HG03280 (cell line): ENCODE measurements at regions not wholly inside any gene's neighbourhood (a gene's known extent, or its start where the extent isn't known, plus 50 kb on each side); places are given as distances from the start of the nearest gene placed in this dataset.

Experiments used
- ATAC-seq: cut with Tn5 transposase; IDR thresholded peaks from one replicate; pipeline ENCODE4 v1.9.1; 2021; ENCODE audit warnings: mild to moderate bottlenecking, moderate library complexity; ENCODE audit not compliant: unreplicated experiment

DNA sequence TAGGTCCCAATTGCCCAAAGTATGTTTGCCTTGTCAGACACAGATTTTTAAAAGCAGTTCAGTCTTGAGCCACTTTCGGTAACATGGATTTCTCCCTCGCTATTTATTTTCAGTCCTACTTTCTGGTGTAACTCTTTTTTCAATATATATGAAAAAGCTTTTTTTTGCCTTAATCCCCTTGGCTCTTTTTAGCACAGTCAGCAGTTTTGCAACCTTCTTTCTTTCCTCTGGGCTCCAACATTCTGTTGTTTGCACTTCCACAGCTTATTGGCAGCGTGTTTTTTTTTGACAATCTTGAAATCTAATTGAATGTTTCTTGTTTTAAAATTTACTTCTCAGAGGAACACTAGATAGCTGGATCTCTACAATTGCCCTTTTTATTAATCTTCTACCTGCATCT is 429.3 kb upstream of the NBEA start:
- no peak for ATAC-seq

DNA sequence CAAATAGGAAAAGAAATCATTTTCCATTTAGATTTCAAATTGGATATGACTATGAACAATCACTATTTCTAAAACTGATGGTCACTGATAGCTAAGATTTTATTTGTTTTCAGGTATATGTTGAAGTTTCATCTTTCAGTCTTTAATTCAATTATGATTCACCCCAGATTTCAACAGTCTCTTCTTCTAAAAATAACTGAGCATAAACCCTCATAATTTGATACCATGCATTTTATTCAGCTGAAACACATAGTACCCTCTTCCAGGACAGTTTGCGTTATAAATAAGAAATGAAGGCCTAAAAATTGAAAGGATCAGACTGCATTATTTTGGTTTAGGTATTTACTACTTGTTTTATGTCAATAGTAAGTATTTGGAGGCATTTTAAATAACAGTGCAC is 428.5 kb upstream of the NBEA start:
- no peak for ATAC-seq

DNA sequence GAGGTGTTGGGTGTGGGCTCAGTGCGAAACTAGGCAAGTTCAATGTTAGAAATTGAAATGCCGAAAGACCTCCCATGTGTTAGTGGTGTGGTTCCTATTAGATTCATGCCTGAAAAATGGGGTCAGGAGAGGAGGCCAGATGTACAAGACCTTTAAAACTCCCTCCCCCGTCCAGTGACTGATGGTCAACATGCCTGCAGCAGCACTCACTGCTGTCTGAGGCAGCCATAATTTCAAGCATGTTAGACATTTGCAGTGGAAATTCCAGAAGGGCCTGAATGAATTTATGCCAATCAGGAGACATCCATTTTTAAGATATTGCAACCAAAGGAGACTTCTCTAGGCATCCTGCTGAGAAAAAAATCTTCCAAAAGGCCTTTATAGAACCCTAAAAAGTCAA is 426.9 kb upstream of the NBEA start:
- no peak for ATAC-seq

DNA sequence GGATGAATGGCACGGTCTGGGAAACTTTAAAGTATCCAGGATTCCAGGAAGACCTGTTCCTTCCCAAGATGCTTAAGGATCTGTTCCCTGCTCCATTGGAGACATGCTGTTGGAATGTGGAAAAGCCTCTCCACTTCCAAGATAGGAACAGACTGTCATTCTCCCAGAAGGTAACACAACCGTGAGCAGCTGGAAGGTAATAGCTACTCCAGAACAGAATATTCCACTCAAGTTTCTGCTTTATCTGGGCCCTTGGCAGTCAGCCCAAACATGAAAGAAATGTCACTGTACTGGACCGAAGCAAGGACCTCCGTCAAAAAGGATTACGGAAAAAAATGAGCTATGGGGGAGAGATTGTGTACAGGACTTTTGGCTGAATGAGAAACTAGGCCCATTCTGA is 420.9 kb upstream of the NBEA start:
- no peak for ATAC-seq

DNA sequence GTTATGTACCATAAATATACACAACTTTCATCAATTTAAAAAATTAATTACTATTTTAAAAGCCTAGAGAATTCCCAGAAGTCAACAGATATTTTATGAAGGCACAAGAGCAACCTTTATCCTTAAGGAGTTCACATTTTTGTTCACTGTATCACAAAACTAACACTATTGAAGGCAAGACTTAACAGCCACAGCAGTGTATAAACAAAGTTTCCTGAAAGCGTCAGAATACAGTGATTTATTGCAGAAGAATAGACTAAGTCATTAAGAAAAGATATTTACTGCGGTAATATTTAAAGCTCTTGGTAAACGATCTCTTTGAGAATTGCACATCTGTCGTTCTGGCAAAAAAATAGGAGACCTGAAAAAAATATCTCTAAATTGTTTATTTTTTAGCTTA is 419.3 kb upstream of the NBEA start:
- no peak for ATAC-seq

DNA sequence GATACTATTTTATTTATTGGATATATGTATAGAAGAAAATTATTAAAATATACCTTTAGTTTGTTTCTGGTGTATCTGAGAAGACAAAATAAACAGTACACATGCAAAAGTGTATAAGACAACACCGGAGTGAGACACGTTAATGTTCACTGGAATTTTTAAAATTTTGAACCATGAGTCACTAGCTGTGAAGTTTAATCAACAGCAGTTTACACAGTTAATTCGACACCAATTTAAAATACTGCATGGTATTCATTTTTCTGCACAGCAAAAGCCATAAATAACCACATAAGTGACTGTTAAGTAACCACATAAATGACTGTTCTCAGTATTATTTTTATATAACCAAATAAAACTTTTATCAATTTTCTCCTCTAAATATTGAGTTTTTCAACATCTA is 418.7 kb upstream of the NBEA start:
- no peak for ATAC-seq

DNA sequence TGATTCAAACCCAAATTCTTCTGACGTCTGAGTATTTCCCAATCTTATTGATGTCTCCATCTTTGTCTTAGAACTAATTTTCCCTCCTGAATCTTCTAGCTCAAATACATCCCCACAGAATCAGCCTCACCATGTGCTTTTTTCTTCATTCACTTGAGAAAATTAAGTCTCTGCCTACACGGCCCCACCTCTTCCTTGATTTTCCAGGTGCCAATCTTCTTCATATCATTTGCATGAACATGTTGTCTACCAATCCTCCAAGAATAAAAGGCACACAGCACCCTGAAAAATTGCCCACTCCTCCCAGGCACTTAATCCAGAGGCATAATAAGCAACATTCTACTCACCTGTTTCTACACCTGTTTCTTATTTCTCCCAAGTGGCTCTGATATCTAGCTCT is 408.1 kb upstream of the NBEA start:
- no peak for ATAC-seq

DNA sequence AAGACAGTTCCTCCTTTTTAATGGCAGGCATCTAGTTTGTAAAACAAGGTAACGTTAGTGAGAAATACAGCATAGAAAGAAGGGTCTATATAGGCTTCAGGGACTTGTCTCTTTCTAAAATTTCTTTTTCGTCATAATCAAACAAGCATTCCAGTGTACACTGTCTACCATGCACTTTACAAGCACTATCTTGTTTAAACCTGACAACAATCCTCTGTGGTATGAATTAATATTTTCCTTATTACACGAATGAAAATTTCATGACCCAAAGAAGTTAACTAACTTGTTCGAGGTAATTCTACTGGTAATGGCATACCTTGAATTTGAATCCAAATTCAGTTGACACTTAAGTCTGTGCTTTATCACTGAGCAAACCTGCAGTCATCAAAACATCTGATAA is 399.7 kb upstream of the NBEA start:
- ATAC-seq = no peak

DNA sequence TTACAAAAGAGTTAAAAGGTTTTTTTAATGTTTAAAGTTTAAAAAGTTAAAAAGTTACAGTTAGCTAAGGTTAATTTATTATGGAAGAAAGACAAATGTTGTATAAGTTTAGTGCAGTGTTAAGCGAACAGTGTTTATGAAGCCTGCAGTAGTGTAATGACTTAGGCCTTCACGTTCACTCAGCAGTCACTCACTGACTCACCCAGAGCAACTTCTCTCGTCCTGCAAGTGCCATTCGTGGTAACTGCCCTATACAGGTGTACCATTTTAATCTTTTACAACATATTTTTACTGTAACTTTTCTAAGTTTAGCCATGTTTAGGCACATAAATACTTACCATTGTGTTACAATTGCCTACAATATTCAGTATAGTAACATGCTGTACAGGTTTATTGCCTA is 398.2 kb upstream of the NBEA start:
- no peak for ATAC-seq

DNA sequence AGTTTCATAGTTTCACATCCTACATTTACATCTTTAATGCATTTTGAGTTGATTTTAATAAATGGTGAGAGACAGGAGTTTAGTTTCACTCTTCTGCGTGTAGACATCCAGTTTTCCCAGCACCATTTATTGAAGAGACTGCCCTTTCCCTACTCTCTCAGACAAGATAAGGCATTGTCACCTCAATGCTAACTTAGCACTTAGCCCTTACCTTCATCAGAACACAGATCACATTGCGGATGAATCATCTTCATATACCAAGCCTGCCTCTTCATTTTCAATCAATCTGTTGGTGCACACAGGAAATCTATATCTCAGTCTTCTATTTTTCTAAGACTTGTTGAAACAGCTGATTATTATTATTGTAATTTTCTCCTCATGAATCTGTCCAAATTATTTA is 396.6 kb upstream of the NBEA start:
- no peak for ATAC-seq

DNA sequence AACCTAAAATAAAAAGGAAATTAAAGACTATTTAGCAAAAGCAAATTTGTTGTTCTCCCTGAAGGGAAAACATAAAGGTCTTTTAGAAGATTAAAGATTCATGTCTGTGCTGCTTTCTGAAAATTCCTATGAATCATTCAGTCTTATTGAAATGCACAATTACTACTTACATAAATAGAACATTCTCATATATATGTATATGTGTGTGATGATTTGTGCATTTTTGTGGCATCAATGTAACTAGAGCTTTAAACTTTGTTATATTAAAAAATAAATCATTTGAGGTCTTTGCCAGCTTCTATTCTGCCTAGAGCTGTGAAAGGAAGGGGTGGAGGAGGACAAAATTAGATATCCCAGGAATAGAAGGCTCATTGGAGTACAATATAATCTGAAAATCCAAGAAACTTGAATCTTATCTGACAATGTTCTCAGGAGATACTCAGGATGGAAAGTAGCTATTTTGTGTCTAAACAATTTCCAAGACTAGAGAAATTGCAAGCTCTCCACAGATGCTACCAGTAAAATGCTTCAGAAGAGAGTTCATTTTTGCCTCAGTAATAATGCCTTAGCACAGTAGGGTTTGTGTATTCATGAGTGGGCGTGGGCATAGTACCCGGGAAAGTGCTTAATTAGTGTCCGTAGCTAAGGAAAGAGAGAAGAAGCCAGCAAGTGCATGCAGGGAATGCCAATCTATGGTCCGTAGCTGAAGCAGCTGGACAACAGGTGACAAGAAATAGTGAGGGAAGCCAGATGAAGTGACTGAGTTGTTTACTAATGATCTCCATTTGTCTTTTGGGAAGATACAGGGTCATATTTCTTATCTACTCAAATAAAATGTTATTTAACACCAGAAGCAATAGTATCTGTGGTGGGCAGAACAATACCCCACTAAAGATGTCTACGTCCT is 395.5 kb upstream of the NBEA start:
- ATAC-seq = no peak

DNA sequence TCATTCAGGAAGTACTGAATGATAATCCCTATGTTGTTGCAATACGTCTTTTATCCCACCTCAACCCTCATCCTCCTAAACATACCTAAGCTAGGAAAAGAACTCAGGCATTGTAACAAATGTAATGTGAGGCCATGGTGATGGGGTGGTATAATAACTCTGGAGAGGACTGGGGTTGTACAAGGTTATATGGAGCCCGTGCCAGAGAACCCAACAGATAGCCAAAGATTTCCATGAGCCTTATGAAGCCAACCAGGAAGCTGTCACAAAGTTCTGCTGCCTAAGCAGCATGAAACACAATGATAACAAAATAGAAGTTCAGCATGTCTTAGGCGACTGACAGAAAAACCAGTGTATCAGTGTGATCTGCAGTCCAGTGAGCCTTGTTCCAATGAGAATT is 394.1 kb upstream of the NBEA start:
- ATAC-seq = no peak

DNA sequence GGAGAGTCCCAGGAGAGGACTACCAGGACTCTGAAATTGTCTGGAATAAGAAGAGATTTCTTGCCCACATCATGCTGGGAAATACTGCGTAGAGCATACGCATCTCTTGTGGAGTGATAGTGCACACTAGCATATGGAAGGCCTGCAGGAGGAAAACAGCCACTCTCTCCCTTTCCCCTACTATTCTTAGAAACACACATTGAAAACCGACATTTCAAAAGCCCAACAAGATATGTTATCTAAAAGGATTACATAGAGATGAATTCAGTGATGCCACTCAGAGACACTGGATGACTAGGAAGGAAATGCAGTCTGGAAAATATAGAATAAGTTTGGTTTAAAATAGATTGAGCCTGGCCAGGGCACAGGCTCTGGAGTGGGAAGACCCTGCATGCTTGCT is 388.7 kb upstream of the NBEA start:
- ATAC-seq = no peak

DNA sequence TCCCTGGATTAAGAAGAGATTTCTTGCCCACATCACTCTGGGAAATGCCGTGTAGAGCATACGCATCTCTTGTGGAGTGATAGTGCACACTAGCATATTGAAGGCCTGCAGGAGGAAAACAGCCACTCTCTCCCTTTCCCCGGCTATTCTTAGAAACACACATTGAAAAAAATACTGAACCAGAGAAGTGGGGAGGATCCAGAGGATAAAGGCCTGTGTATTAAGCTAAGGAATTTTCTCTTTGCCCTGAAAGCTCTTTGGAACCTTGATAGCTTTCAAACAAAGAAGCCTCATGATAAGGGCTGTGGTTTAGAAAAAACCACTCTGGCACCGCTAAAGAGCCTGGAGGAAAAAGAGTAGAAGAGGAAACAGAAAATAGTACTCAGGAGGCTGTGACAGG is 386.1 kb upstream of the NBEA start:
- ATAC-seq = no peak

DNA sequence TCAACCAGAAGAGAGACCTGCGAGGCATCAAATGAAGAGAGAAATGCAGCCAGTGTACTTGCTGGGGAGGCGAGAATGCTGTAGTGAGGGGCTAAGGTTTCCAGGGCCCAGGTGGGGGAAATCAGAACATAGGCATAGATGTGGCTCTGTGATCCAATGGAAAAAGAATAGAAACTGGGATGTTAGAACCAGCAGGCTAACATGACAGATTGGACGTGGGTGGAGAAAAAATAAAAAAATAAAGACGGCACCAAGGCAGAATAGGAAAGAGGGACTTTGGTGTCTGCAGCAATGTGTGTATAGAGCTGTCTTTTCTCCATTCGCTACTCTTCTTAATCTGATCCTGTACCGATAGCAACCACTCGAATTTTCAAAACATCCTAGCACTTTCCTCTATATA is 381.0 kb upstream of the NBEA start:
- no peak for ATAC-seq

DNA sequence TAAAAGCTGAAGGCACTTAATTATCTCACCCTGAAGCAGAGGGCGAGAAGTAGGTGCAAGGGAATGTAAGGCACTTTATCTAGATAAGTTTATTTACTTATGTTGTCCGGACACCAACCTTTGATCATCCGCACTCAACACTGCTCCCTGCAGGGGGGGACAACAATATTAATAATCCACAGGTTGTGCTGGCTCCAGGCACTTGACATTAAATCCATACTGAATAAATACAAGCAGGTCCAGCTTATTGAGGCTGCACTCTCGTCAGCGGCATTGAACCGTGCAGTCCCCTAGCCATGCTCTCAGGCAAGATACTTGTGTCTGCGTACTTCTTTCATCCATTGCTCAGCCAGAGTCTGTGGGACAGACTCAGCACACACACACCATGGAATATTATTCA is 374.5 kb upstream of the NBEA start:
- no peak for ATAC-seq

DNA sequence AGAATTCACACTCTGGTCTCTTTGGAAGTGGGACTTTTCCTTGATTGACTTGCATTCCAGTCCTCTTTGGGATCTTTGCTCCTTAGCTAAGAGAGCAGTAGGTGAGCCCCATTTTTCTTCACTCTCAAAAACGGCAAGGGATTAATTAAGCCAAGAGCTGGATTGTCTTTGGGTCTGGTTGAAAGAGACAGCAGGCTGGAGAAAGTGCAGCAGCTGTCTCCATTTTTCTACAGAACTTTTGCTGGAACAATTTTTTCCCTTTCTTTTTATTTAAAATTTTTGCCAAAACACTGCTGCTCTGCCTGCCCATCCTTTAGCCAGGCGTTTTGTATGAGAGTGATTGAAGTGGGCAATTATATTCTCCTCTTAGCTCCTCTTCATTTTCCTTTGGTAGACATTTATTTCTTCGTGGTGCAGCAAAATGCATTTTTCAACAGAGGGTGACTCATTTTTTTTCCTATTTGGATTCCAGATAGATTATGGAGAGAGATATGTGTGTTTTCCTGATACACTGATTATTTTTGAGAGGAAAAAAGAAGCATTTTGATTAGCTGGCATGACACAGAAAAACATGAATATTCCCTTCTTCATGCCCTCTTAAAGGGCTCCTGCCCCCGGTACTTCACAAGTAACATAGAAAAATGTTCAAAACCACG is 371.2 kb upstream of the NBEA start:
- ATAC-seq = no peak

DNA sequence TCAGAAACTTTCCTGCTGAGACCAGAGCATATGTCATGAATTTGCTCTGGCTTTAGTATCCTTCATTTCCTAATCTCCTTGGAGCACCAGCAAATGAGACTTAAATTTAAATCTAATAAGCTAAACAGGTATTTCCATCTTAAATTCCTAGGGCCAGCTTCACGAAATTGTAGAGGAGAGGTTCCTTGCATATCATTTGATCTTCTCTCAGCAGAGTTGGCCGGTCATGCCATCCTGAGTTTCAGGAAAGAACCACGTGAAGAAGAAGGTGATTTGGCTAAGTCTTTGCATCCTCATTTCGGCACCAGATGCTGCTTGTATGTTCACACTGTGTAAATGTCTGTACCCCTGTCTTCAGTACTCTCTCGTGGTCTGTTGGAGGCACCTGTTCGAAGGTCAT is 370.4 kb upstream of the NBEA start:
- ATAC-seq = no peak

DNA sequence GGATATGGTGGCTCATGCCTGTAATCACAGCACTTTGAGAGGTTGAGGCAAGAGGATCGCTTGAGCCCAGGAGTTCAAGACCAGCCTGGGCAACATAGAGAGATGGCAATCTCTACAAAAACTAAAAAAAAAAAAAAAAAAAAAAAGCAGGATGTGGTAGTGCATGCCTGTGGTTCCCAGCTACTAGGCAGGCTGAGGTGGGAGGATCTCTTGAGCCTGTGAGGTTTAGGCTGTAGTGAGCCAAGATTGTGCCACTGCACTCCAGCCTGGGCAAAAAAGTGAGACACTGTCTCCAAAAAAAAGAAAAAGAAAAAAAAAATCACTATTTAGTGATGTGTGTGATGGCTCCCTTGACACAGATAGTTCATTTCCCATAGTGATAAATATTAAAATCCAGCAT is 365.0 kb upstream of the NBEA start:
- no peak for ATAC-seq

DNA sequence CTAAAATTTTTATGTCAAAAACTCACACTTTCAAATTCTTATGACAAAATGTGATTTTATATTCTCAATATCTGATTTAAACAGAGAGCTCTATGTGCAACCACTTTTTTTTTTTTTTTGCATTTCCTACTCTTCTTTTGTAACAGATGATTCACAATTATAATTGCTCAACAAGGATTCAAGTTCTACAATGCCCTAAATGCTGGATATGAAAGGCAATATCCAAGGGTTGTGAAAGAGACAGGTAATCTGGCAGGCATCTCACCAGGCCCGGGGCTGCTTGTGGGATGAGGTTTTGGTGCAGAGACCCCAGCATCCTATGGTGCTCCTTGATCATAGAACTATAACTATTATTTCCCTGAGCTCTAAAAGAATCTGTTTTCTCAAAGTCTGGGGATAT is 363.6 kb upstream of the NBEA start:
- no peak for ATAC-seq

DNA sequence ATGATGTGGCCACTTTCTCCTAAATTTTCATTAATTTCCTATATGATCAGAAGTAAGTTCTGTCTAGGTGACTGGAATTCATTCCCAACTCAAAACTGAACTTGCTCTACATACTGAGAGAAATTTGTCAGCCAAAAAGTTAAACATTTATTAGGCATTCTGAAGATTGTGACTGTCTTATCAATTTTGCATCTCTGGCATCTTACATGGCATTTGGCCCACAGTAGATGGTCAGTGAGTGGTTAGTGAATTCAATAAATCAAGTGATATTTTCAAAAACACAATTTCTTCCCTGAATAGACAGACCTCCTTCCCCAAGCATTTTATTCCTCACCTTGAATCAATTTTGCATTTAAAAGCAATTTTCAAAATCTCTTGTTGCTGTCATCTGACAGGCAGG is 363.2 kb upstream of the NBEA start:
- no peak for ATAC-seq

DNA sequence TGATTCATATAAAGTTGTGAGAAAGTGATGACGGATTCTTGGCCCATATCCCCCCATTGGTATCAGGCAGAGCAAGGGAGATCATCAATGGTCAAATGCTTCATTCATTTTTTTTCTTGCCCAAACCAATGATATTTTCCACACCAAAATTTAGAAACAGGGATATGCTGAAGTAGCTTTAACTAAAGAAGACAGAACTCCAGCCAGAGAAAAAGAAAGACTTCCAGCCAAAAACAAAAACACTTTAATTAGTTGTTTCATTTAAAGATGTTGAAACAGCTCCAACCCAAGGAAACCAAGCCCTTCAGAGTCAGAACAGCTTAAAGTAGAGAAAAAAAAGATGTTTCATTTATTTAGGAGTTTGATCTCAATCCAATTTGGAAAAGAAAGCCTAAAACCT is 358.9 kb upstream of the NBEA start:
- ATAC-seq = no peak

DNA sequence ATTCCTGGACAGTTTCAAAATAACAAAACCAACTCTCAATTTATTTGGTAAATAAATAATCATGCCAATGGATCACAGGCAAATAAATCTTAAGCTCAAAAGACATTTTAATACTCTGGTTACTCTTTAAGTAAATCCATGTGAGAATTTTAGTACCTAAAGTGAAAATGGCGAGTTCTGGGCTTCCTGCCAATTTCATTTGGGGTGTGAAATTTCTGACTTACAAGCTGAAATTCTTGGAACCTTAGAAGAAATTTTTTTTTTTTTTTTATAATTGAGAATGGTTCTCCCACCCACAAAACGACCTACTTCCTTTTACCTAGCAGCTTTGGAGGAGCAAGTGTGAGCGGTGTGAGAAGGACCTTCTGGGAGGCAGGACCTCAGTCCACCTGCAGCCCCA is 354.5 kb upstream of the NBEA start:
- ATAC-seq = no peak
